ENCODE measurements at regions not wholly inside any gene's neighbourhood (a gene's known extent, or its start where the extent isn't known, plus 50 kb on each side); places are given as distances from the start of the nearest gene placed in this dataset.

DNA sequence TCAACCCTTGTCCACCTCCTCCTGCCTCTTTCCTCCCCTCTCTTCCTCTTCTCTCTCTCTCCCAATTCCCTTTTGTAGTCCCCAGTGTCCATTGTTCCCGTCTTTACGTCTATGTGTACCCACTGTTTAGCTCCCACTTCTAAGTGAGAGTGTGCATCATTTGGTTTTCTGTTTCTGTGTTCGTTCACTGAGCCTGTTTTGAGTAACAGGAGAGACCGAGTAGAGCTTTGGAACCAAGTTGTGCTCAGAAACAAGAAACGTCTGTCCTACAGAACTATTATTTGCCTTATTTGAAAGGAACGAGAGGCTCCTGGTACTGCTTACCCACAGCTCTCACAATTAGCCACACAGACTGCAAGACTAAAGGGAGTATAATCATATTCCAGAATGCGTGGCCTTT lies 50.1 kb upstream of the MAPRE2 start:
- H4K91ac ChIP-seq (ENCODE audit: insufficient read depth, low read depth, low read length): no peak overlapping the region
- intact Hi-C loops (cut with micrococcal nuclease) (no loop called here), in situ Hi-C loops (cut with MboI; ENCODE audit: low sequenced_read_pairs) (loop anchor here (10.0 kb wide), 1 partner anchor 106 kb away; no protein-coding TSS in a partner anchor), dilution Hi-C loops (cut with HindIII; ENCODE audit: low sequenced_read_pairs, unreplicated experiment) (no loop called here)
- no peak overlapping the region for H3K23ac ChIP-seq (ENCODE audit: low read depth, low read length)
- ChIA-PET POLR2A (ENCODE audit: unreplicated experiment) (no interaction called here), CTCF (no interaction called here)
- no peak overlapping the region for H2BK120ac ChIP-seq (ENCODE audit: low read depth, low read length)
- H3K4me2 ChIP-seq (ENCODE audit: low read depth, low read length): no peak overlapping the region
- H3K14ac ChIP-seq (replicated peaks; ENCODE audit: low read depth, low read length): no peak overlapping the region
- ATAC-seq (ENCODE audit: low read depth): no peak
- no peaks in the 10 kb centered on the region for H3K79me1 ChIP-seq (ENCODE audit: low read depth in 1 of 2, low read length in 2 of 2)
- H3K18ac ChIP-seq (ENCODE audit: low read depth, low read length): no peak overlapping the region
- no peak overlapping the region for H4K5ac ChIP-seq (ENCODE audit: low read depth, low read length)
- H4K8ac ChIP-seq (ENCODE audit: low read depth in 2 of 2, low read length in 2 of 2): no peak overlapping the region
- no peaks in the 10 kb centered on the region for H3K4me1 ChIP-seq (ENCODE audit: control insufficient read depth, insufficient read depth, low read length)
- no peak overlapping the region for H3K27ac ChIP-seq (ENCODE audit: insufficient read depth, low read length)
- no peak overlapping the region for H2AFZ ChIP-seq (replicated peaks; ENCODE audit: low read length, poor library complexity)
- H3K27me3 ChIP-seq (ENCODE audit: control insufficient read depth, insufficient read depth, low read length): no peaks in the 10 kb centered on the region; the same call in 1 of the 2 replicates
- H3K9me1 ChIP-seq (ENCODE audit: insufficient read depth, low read length): no peaks in the 10 kb centered on the region
- no peak overlapping the region for H3K4ac ChIP-seq (ENCODE audit: low read depth, low read length)
- no peak for DNase-seq
- no peak overlapping the region for H2AK5ac ChIP-seq (ENCODE audit: low read depth, low read length)
- no peak overlapping the region for H2BK5ac ChIP-seq (ENCODE audit: low read depth, low read length, poor library complexity, severe bottlenecking)
- no peak overlapping the region for H2BK20ac ChIP-seq (ENCODE audit: low read depth, low read length)
- no peak for TF ChIP-seq MAZ (IDR thresholded peaks at IDR 0.05; ENCODE audit: borderline replicate concordance, low read depth, low read length)
- no peak for TF ChIP-seq BHLHE40 (IDR thresholded peaks at IDR 0.05; ENCODE audit: low read depth, low read length)
- TF ChIP-seq FOS (IDR thresholded peaks at IDR 0.05; ENCODE audit: low read depth, low read length): no peak
- TF ChIP-seq, protein P1, sequence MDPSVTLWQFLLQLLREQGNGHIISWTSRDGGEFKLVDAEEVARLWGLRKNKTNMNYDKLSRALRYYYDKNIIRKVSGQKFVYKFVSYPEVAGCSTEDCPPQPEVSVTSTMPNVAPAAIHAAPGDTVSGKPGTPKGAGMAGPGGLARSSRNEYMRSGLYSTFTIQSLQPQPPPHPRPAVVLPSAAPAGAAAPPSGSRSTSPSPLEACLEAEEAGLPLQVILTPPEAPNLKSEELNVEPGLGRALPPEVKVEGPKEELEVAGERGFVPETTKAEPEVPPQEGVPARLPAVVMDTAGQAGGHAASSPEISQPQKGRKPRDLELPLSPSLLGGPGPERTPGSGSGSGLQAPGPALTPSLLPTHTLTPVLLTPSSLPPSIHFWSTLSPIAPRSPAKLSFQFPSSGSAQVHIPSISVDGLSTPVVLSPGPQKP (IDR thresholded peaks at IDR 0.05; ENCODE audit: borderline replicate concordance, low read depth, low read length): no peak
- no peak for TF ChIP-seq NFE2L2 (IDR thresholded peaks at IDR 0.05; ENCODE audit: low read depth, low read length)
- TF ChIP-seq MAFK (IDR thresholded peaks at IDR 0.05; ENCODE audit: low read depth, low read length): no peak
- no peak for TF ChIP-seq SMC3 (IDR thresholded peaks at IDR 0.05; ENCODE audit: low read depth, low read length)
- no peak for TF ChIP-seq POLR2A (IDR thresholded peaks at IDR 0.05; ENCODE audit: low read depth, low read length)
- TF ChIP-seq, protein P2, sequence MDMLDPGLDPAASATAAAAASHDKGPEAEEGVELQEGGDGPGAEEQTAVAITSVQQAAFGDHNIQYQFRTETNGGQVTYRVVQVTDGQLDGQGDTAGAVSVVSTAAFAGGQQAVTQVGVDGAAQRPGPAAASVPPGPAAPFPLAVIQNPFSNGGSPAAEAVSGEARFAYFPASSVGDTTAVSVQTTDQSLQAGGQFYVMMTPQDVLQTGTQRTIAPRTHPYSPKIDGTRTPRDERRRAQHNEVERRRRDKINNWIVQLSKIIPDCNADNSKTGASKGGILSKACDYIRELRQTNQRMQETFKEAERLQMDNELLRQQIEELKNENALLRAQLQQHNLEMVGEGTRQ (IDR thresholded peaks at IDR 0.05; ENCODE audit: low read depth, low read length): no peak
- TF ChIP-seq CEBPB (IDR thresholded peaks at IDR 0.05; ENCODE audit: low read depth, low read length): no peak
- TF ChIP-seq MXI1 (IDR thresholded peaks at IDR 0.05; ENCODE audit: borderline replicate concordance, low read depth, low read length): no peak
- TF ChIP-seq RCOR1 (IDR thresholded peaks at IDR 0.05; ENCODE audit: insufficient replicate concordance, low read length): no peak
- no TSS peak for BruUV-seq (replicated peaks)
- no CpG with 5 or more reads among the region's 7 CpGs for WGBS, 2 experiments (ENCODE audit: extremely low coverage in 2 of 2, insufficient read length in 1 of 2)
- no peak overlapping the region for H2AK9ac ChIP-seq (replicated peaks; ENCODE audit: low read depth, low read length, poor library complexity)
- no peaks in the 10 kb centered on the region for H3K9me3 ChIP-seq (ENCODE audit: control insufficient read depth, insufficient read depth, low read length)
- H3K56ac ChIP-seq (ENCODE audit: extremely low read depth, insufficient read depth, low read length): no peak overlapping the region
- H3K36me3 ChIP-seq (ENCODE audit: control insufficient read depth, insufficient read depth, low read length): no peaks in the 10 kb centered on the region
- H2BK15ac ChIP-seq (ENCODE audit: low read depth, low read length): no peak overlapping the region
- H3K4me3 ChIP-seq (ENCODE audit: insufficient read depth, low read depth, low read length): no peak overlapping the region
- no peaks in the 10 kb centered on the region for H4K20me1 ChIP-seq (ENCODE audit: insufficient read depth, low read length)
- no peak overlapping the region for H3K9ac ChIP-seq (ENCODE audit: low read depth, low read length)
